Type B pancreatic cell (in vitro differentiated cells): ENCODE measurements at regions not wholly inside any gene's neighbourhood (a gene's known extent, or its start where the extent isn't known, plus 50 kb on each side); places are given as distances from the start of the nearest gene placed in this dataset.
A peak's percentile ranks its signal among the peaks of the same experiment; 100 is the strongest.

Experiments used
- DNase-seq: peaks from one replicate; pipeline ENCODE4 v3.0.0; 2021; ENCODE audit warnings: mixed read lengths; ENCODE audit not compliant: unreplicated experiment; ENCODE audit errors: extremely low spot score
- H3K27ac Mint-ChIP-seq: 2 replicates; pipeline ENCODE4 v1.8.0; 2021; ENCODE audit warnings: mild to moderate bottlenecking, mixed read lengths
- H3K27me3 Mint-ChIP-seq: 2 replicates; pipeline ENCODE4 v1.8.0; 2021; ENCODE audit warnings: mixed read lengths
- H3K36me3 Mint-ChIP-seq: 2 replicates; pipeline ENCODE4 v1.8.0; 2021; ENCODE audit warnings: mixed read lengths
- H3K4me1 Mint-ChIP-seq: one replicate; pipeline ENCODE4 v1.8.0; 2021; ENCODE audit warnings: mixed read lengths; ENCODE audit not compliant: unreplicated experiment
- H3K4me3 Mint-ChIP-seq: 2 replicates; pipeline ENCODE4 v1.8.0; 2021; ENCODE audit warnings: mild to moderate bottlenecking, mixed read lengths
- H3K9me3 Mint-ChIP-seq: 2 replicates; pipeline ENCODE4 v1.8.0; 2021; ENCODE audit warnings: mixed read lengths
- TF ChIP-seq, protein P1 (sequence below): fragments of 200-600 bp; sonication (generic); conservative IDR thresholded peaks from 2 replicates; pipeline ENCODE4 v1.5.0; 2021; ENCODE audit warnings: antibody characterized with exemption, mild to moderate bottlenecking

DNA sequence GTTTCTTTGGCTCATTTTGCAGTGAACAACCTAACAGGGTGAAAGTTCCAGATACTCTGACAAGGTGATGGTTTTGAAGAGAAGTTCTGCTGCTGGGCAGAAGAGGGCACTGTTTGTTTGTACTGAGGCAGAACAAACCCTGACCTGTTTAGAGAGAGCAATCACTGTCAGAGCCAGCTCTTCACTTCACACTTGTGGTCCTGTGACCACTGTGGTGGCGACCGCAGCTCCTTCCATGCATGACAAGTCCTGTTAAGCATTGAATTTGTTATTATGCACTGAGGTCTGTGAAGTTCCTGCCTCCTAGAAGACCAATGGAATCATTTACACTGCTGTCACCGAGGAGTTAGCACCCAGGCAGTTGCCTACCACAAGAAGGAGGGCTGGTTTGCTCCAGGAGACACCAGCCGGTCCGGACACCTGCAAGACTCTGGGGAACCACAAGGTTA lies 86.6 kb downstream of the ZNF330 start:
- H3K27me3 Mint-ChIP-seq = peaks cover 5% of the 10 kb centered on the region
- H3K9me3 Mint-ChIP-seq = no peaks in the 10 kb centered on the region
- TF ChIP-seq, protein P1, sequence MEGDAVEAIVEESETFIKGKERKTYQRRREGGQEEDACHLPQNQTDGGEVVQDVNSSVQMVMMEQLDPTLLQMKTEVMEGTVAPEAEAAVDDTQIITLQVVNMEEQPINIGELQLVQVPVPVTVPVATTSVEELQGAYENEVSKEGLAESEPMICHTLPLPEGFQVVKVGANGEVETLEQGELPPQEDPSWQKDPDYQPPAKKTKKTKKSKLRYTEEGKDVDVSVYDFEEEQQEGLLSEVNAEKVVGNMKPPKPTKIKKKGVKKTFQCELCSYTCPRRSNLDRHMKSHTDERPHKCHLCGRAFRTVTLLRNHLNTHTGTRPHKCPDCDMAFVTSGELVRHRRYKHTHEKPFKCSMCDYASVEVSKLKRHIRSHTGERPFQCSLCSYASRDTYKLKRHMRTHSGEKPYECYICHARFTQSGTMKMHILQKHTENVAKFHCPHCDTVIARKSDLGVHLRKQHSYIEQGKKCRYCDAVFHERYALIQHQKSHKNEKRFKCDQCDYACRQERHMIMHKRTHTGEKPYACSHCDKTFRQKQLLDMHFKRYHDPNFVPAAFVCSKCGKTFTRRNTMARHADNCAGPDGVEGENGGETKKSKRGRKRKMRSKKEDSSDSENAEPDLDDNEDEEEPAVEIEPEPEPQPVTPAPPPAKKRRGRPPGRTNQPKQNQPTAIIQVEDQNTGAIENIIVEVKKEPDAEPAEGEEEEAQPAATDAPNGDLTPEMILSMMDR = peak; percentile 86
- H3K4me1 Mint-ChIP-seq = peaks cover 5% of the 10 kb centered on the region
- no peak overlapping the region for H3K27ac Mint-ChIP-seq
- DNase-seq = no peak
- no peak overlapping the region for H3K4me3 Mint-ChIP-seq
- H3K36me3 Mint-ChIP-seq = no peaks in the 10 kb centered on the region

GRCh38 chr4:141309874-141310273 lies 89.2 kb downstream of the ZNF330 start:
- Mint-ChIP-seq H3K4me1 (peaks cover 5% of the 10 kb centered on the region), H3K27me3 (peaks cover 9% of the 10 kb centered on the region), H3K36me3 (no peaks in the 10 kb centered on the region), H3K4me3 (no peak overlapping the region), H3K9me3 (no peaks in the 10 kb centered on the region), H3K27ac (no peak overlapping the region)
- DNase-seq = no peak
- TF ChIP-seq, protein P1 = no peak

- DNase-seq = no peak
- H3K36me3 Mint-ChIP-seq = no peaks in the 10 kb centered on the region
- peaks cover 9% of the 10 kb centered on the region for H3K27me3 Mint-ChIP-seq
- TF ChIP-seq, protein P1 = no peak
- no peak overlapping the region for H3K4me3 Mint-ChIP-seq
- H3K4me1 Mint-ChIP-seq = peaks cover 5% of the 10 kb centered on the region
- no peaks in the 10 kb centered on the region for H3K9me3 Mint-ChIP-seq
- no peak overlapping the region for H3K27ac Mint-ChIP-seq
These were observed 90.8 kb downstream of the ZNF330 start for GRCh38 chr4:141311246-141312204.

DNA sequence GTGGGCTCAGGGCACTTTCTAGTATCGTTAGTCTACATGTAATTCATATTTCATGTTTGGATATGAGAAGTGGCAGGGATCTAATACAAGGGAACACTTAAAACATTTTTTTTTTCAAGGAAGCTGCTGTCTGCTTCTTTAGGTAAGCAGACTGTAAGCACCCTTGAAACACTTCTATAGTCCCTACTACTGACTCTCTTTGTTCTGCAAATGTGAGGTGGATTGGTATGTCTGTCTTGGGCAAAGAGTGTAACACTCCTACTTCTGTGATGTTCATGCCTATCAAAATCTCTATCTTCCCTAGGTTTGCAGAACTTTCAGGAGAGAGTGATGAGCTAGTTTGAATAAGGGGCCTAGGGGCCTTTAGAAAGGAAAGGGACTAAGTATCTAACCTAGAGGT lies 93.9 kb downstream of the ZNF330 start:
- Mint-ChIP-seq H3K27ac (no peak overlapping the region), H3K9me3 (no peaks in the 10 kb centered on the region), H3K36me3 (no peaks in the 10 kb centered on the region), H3K27me3 (peaks cover 9% of the 10 kb centered on the region), H3K4me3 (no peak overlapping the region), H3K4me1 (no peaks in the 10 kb centered on the region)
- no peak for DNase-seq
- TF ChIP-seq, protein P1 = no peak

DNA sequence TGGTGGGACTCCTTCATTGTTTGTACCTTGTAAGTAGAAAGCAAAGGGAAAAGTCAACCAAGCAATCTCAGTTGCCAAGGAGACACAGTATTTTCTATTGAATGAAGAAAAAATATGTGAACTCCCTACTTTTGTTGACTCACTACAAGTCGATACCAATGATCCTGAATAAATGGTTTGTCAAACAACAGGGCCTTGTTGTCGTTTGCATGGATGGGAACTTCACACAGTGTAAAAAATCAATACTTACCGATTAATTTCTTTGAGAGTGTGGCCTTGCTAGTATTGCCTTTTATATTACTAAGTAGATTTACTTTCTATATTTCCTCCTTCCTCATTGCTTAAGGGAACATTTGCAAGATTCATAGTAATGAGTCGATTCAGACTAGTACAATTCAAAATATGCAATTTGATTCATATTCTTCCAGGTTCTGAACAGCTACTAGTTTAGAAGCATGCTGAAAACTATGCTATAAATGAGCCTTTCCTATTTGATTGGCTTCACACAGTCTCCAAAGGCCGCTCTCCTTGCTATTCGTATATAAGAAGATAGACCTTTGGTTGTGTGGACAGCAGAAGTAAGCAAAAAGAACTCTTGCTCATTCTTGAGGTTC lies 108.0 kb downstream of the ZNF330 start:
- H3K4me1 Mint-ChIP-seq = no peaks in the 10 kb centered on the region
- H3K9me3 Mint-ChIP-seq = no peaks in the 10 kb centered on the region
- no peak for DNase-seq
- no peak overlapping the region for H3K27ac Mint-ChIP-seq
- no peak overlapping the region for H3K4me3 Mint-ChIP-seq
- H3K27me3 Mint-ChIP-seq = peaks cover 4% of the 10 kb centered on the region
- TF ChIP-seq, protein P1 = no peak
- no peaks in the 10 kb centered on the region for H3K36me3 Mint-ChIP-seq
